ENCODE measurements at regions not wholly inside any gene's neighbourhood (a gene's known extent, or its start where the extent isn't known, plus 50 kb on each side); places are given as distances from the start of the nearest gene placed in this dataset.

DNA sequence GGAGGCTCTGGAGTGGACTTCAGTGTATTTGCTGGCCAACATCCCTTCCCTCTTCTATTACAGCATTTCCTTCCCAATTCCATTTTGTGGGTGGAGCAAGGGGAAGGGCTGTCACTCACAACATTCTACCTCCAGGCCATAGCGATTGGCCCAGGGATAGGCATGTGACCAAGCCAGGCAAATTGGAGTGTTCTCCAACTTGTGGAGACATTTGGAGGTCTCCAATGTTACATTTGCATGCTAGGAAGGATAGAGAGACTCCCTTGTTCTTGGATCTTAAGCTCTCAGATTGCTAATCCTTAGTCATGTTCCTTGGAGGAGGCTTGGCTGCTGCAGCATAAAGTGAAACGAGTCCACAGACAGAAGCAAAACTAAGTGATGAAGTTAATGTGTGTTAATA is 95.6 kb upstream of the KIF5B start:
- no peak for TF ChIP-seq EZH2 (IDR thresholded peaks at IDR 0.05; ENCODE audit: low read length)
- TF ChIP-seq, protein P1, sequence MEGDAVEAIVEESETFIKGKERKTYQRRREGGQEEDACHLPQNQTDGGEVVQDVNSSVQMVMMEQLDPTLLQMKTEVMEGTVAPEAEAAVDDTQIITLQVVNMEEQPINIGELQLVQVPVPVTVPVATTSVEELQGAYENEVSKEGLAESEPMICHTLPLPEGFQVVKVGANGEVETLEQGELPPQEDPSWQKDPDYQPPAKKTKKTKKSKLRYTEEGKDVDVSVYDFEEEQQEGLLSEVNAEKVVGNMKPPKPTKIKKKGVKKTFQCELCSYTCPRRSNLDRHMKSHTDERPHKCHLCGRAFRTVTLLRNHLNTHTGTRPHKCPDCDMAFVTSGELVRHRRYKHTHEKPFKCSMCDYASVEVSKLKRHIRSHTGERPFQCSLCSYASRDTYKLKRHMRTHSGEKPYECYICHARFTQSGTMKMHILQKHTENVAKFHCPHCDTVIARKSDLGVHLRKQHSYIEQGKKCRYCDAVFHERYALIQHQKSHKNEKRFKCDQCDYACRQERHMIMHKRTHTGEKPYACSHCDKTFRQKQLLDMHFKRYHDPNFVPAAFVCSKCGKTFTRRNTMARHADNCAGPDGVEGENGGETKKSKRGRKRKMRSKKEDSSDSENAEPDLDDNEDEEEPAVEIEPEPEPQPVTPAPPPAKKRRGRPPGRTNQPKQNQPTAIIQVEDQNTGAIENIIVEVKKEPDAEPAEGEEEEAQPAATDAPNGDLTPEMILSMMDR (optimal IDR thresholded peaks at IDR 0.05 in 1 of 3, IDR thresholded peaks at IDR 0.05 in 1 of 3, conservative IDR thresholded peaks at IDR 0.05 in 1 of 3; ENCODE audit: extremely low read depth in 1 of 3, insufficient read depth in 2 of 3, low read length in 3 of 3) = no peak
